Testis (tissue), 2 donors: ENCODE measurements at regions not wholly inside any gene's neighbourhood (a gene's known extent, or its start where the extent isn't known, plus 50 kb on each side); places are given as distances from the start of the nearest gene placed in this dataset.

ENCODE experiments used
- DNase-seq: peaks from one replicate; pipeline ENCODE4 v3.0.0-alpha.2; 2019
- H3K27ac ChIP-seq, 2 donors: fragments of 200-600 bp; sonication (generic); one replicate each; pipeline ENCODE4 v1.5.1; 2019
- H3K27me3 ChIP-seq: fragments of 200-600 bp; sonication (generic); one replicate; pipeline ENCODE4 v1.5.1; 2019
- H3K36me3 ChIP-seq: fragments of 200-600 bp; sonication (generic); one replicate; pipeline ENCODE4 v1.5.1; 2017; ENCODE audit warnings: low read depth; ENCODE audit errors: missing control alignments
- H3K4me1 ChIP-seq: fragments of 200-600 bp; sonication (generic); one replicate; pipeline ENCODE4 v1.5.1; 2019
- H3K4me3 ChIP-seq, 2 donors: fragments of 200-600 bp; sonication (generic); one replicate each; pipeline ENCODE4 v1.5.1; 2017 to 2019
- H3K9me3 ChIP-seq: fragments of 200-600 bp; sonication (generic); one replicate; pipeline ENCODE4 v1.5.1; 2017
- CTCF ChIP-seq, 3 experiments: fragments of 450-650 bp in 2 of 3; fragments of 200-600 bp in 1 of 3; sonication (generic) in 1 of 3; IDR thresholded peaks; one replicate each; pipeline ENCODE4 v1.5.1; 2016 to 2019; ENCODE audit warnings: antibody characterized with exemption in 3 of 3, mild to moderate bottlenecking in 2 of 3, moderate library complexity in 1 of 3
- POLR2A ChIP-seq: fragments of 450-650 bp; IDR thresholded peaks from one replicate; pipeline ENCODE4 v1.6.1; 2017; ENCODE audit warnings: antibody characterized with exemption, mild to moderate bottlenecking, moderate library complexity
- WGBS, 2 donors: methylation state at CpG; one replicate each; pipeline ENCODE4 v1.1.5; 2018; 5-methylcytosine and 5-hydroxymethylcytosine counted together
- intact Hi-C: fragments of 100-400 bp; cut with DNase I; formaldehyde crosslinking; loops from one replicate; pipeline ENCODE4 v1.15.1; 2023; ENCODE audit warnings: low total_unique reads

- Histone ChIP-seq H3K36me3 (no peaks in the 10 kb centered on the region), H3K4me1 (no peaks in the 10 kb centered on the region), H3K27ac (no peak overlapping the region), H3K4me3 (no peak overlapping the region), H3K9me3 (no peaks in the 10 kb centered on the region), H3K27me3 (no peaks in the 10 kb centered on the region)
- no peak for TF ChIP-seq CTCF (IDR thresholded peaks at IDR 0.05)
- TF ChIP-seq POLR2A, result no peak
- DNase-seq, result no peak
- intact Hi-C loops, result no loop called here
- WGBS, 2 donors, result 90 to 100% methylated on average over 1 of the region's 1 CpG
Observed at GRCh38 chr4:135123632-135124031, 922.0 kb upstream of the PABPC4L start.

GRCh38 chr4:135122457-135122856 lies 920.9 kb upstream of the PABPC4L start:
- intact Hi-C loops, result no loop called here
- Histone ChIP-seq H3K4me1 (no peaks in the 10 kb centered on the region), H3K9me3 (no peaks in the 10 kb centered on the region), H3K27me3 (no peaks in the 10 kb centered on the region), H3K36me3 (no peaks in the 10 kb centered on the region), H3K27ac (no peak overlapping the region), H3K4me3 (no peak overlapping the region)
- TF ChIP-seq CTCF (IDR thresholded peaks at IDR 0.05) (no peak), POLR2A (no peak)
- WGBS, 2 donors, result 84 to 93% methylated on average over 2 of the region's 2 CpGs
- DNase-seq, result no peak

DNA sequence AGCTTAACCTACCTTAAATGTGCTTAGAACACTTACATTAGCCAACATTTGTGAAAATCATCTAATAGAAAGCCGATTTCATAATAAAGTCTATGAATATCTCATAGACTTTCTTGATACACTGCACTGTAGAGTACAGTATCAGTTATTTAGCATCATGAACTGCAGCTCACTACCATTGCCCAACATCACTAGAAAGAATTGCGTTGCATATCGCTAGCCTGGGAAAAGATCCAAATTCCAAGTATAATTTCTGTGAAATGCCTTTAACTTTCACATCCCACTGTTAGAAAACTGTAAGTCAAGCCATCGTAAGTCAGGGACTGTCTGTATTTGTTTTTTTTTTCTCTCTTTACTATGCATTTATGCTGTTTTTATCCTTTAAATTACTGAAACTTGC lies 918.6 kb upstream of the PABPC4L start:
- H3K36me3 ChIP-seq, result no peaks in the 10 kb centered on the region
- H3K27me3 ChIP-seq, result no peaks in the 10 kb centered on the region
- no peak overlapping the region for H3K4me3 ChIP-seq
- no peak overlapping the region for H3K27ac ChIP-seq
- H3K9me3 ChIP-seq, result no peaks in the 10 kb centered on the region
- no peak for TF ChIP-seq POLR2A
- no peak for TF ChIP-seq CTCF (IDR thresholded peaks at IDR 0.05)
- no peaks in the 10 kb centered on the region for H3K4me1 ChIP-seq
- 60 to 62% methylated on average over 4 of the region's 4 CpGs for WGBS, 2 donors
- intact Hi-C loops, result no loop called here
- no peak for DNase-seq

DNA sequence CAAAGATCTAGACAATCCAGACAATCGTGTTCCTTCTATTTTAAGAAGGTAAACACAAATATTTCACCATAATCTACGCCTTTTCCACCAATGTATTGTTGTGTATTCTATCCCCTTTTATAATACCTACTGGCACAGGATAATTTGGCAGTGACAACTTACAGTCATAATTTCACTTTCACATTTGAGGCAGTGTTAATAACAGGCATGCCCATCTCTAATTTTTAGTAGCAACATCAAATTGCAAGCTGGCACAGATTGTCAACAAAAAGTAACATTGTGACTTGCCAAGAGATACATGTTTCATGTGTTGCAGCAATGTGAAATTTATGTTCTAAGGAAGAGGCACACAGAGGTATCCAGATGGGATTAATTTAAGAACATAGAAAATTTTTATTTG lies 912.5 kb upstream of the PABPC4L start:
- TF ChIP-seq CTCF (IDR thresholded peaks at IDR 0.05) (no peak), POLR2A (no peak)
- intact Hi-C loops, result no loop called here
- H3K27me3 ChIP-seq, result no peaks in the 10 kb centered on the region
- no peak overlapping the region for H3K4me3 ChIP-seq
- DNase-seq, result no peak
- no peak overlapping the region for H3K27ac ChIP-seq
- H3K36me3 ChIP-seq, result no peaks in the 10 kb centered on the region
- 62 to 65% methylated on average over 2 of the region's 2 CpGs for WGBS, 2 donors
- no peaks in the 10 kb centered on the region for H3K4me1 ChIP-seq
- H3K9me3 ChIP-seq, result no peaks in the 10 kb centered on the region

GRCh38 chr4:135098061-135098460 lies 896.5 kb upstream of the PABPC4L start:
- intact Hi-C loops, result no loop called here

More at GRCh38 chr4:135098061-135098460, 896.5 kb upstream of the PABPC4L start:
- no peak for DNase-seq
- H3K9me3 ChIP-seq, result no peaks in the 10 kb centered on the region
- H3K4me1 ChIP-seq, result no peaks in the 10 kb centered on the region
- 83 to 86% methylated on average over 2 of the region's 2 CpGs for WGBS, 2 donors
- H3K36me3 ChIP-seq, result no peaks in the 10 kb centered on the region
- no peak overlapping the region for H3K4me3 ChIP-seq
- TF ChIP-seq CTCF (IDR thresholded peaks at IDR 0.05) (no peak), POLR2A (no peak)
- H3K27me3 ChIP-seq, result no peaks in the 10 kb centered on the region
- H3K27ac ChIP-seq, result no peak overlapping the region
